HG03175 (cell line): ENCODE measurements at regions not wholly inside any gene's neighbourhood (a gene's known extent, or its start where the extent isn't known, plus 50 kb on each side); places are given as distances from the start of the nearest gene placed in this dataset.
A peak's percentile ranks its signal among the peaks of the same experiment; 100 is the strongest.
"Not testable (repeated sequence)": the region's sequence is repeated elsewhere in the genome, so short reads cannot be mapped to it uniquely, and the experiment has no call there.

Experiments used
- ATAC-seq: cut with Tn5 transposase; IDR thresholded peaks from one replicate; pipeline ENCODE4 v1.9.1; 2021; ENCODE audit warnings: mild to moderate bottlenecking, moderate library complexity; ENCODE audit not compliant: unreplicated experiment

GRCh38 chr6:85986681-85987080 lies 344.0 kb upstream of the SYNCRIP start:
- no peak for ATAC-seq

GRCh38 chr6:85983032-85983659 lies 340.5 kb upstream of the SYNCRIP start:
- peak; percentile 78 for ATAC-seq

- ATAC-seq, result no peak
These were observed 335.0 kb upstream of the SYNCRIP start for GRCh38 chr6:85977661-85978060.

GRCh38 chr6:85975957-85976356 lies 333.3 kb upstream of the SYNCRIP start:
- peak; percentile 85 for ATAC-seq

- no peak for ATAC-seq
These were observed 328.6 kb upstream of the SYNCRIP start for GRCh38 chr6:85971238-85971637.

GRCh38 chr6:85966828-85967227 lies 324.1 kb upstream of the SYNCRIP start:
- ATAC-seq, result no peak

- no peak for ATAC-seq
These were observed 319.1 kb upstream of the SYNCRIP start for GRCh38 chr6:85961746-85962145.

GRCh38 chr6:85961125-85961524 lies 318.4 kb upstream of the SYNCRIP start:
- ATAC-seq, result no peak

- no peak for ATAC-seq
These were observed 305.8 kb upstream of the SYNCRIP start for GRCh38 chr6:85948481-85948880.

GRCh38 chr6:85945459-85946185 lies 302.9 kb upstream of the SYNCRIP start:
- ATAC-seq, result no peak

GRCh38 chr6:85944776-85945175 lies 302.1 kb upstream of the SYNCRIP start:
- ATAC-seq, result no peak

GRCh38 chr6:85942844-85943243 lies 300.2 kb upstream of the SYNCRIP start:
- peak; percentile 74 for ATAC-seq

- no peak for ATAC-seq
These were observed 294.2 kb upstream of the SYNCRIP start for GRCh38 chr6:85936916-85937315.

GRCh38 chr6:85923013-85923430 lies 280.3 kb upstream of the SYNCRIP start:
- peak; percentile 93 for ATAC-seq

- ATAC-seq, result no peak
These were observed 278.1 kb upstream of the SYNCRIP start for GRCh38 chr6:85920782-85921181.

GRCh38 chr6:85917522-85917921 lies 274.8 kb upstream of the SYNCRIP start:
- ATAC-seq, result no peak

GRCh38 chr6:85913001-85913400 lies 270.3 kb upstream of the SYNCRIP start:
- no peak for ATAC-seq

- no peak for ATAC-seq
These were observed 269.9 kb upstream of the SYNCRIP start for GRCh38 chr6:85912582-85912981.

GRCh38 chr6:85911067-85911466 lies 268.4 kb upstream of the SYNCRIP start:
- ATAC-seq, result no peak

GRCh38 chr6:85908120-85908519 lies 265.4 kb upstream of the SYNCRIP start:
- ATAC-seq, result not testable (repeated sequence)

- no peak for ATAC-seq
These were observed 249.7 kb upstream of the SYNCRIP start for GRCh38 chr6:85892346-85892745.

- ATAC-seq, result no peak
These were observed 244.8 kb upstream of the SYNCRIP start for GRCh38 chr6:85887461-85887860.

GRCh38 chr6:85868685-85869084 lies 226.0 kb upstream of the SYNCRIP start:
- no peak for ATAC-seq
